ENCODE measurements at regions not wholly inside any gene's neighbourhood (a gene's known extent, or its start where the extent isn't known, plus 50 kb on each side); places are given as distances from the start of the nearest gene placed in this dataset.

GRCh38 chrX:147573266-147573665, 338.5 kb upstream of the FMR1 start:
- DNase-seq (ENCODE audit: low read depth): no peak
- TF ChIP-seq CTCF (IDR thresholded peaks at IDR 0.05; ENCODE audit: insufficient read depth, low read depth, low read length): no peak
- no peak overlapping the region for H3K4me3 ChIP-seq (ENCODE audit: low read depth, low read length)

- no peak overlapping the region for H3K4me3 ChIP-seq (ENCODE audit: low read depth, low read length)
- no peak for DNase-seq (ENCODE audit: low read depth)
- no peak for TF ChIP-seq CTCF (IDR thresholded peaks at IDR 0.05; ENCODE audit: insufficient read depth, low read depth, low read length)
Observed at GRCh38 chrX:147602176-147602696, 309.5 kb upstream of the FMR1 start.

GRCh38 chrX:147626605-147627004, 285.1 kb upstream of the FMR1 start:
- no peak overlapping the region for H3K4me3 ChIP-seq (ENCODE audit: low read depth, low read length)
- no peak for DNase-seq (ENCODE audit: low read depth)
- no peak for TF ChIP-seq CTCF (IDR thresholded peaks at IDR 0.05; ENCODE audit: insufficient read depth, low read depth, low read length)

- no peak overlapping the region for H3K4me3 ChIP-seq (ENCODE audit: low read depth, low read length)
- no peak for TF ChIP-seq CTCF (IDR thresholded peaks at IDR 0.05; ENCODE audit: insufficient read depth, low read depth, low read length)
- no peak for DNase-seq (ENCODE audit: low read depth)
Observed at GRCh38 chrX:147635186-147635585, 276.5 kb upstream of the FMR1 start.

- H3K4me3 ChIP-seq (ENCODE audit: low read depth, low read length): no peak overlapping the region
- no peak for DNase-seq (ENCODE audit: low read depth)
- TF ChIP-seq CTCF (IDR thresholded peaks at IDR 0.05; ENCODE audit: insufficient read depth, low read depth, low read length): no peak
Observed at GRCh38 chrX:147637190-147637589, 274.5 kb upstream of the FMR1 start.

GRCh38 chrX:147646949-147647723, 264.6 kb upstream of the FMR1 start:
- H3K4me3 ChIP-seq (ENCODE audit: low read depth, low read length): no peak overlapping the region
- no peak for TF ChIP-seq CTCF (IDR thresholded peaks at IDR 0.05; ENCODE audit: insufficient read depth, low read depth, low read length)
- no peak for DNase-seq (ENCODE audit: low read depth)

Data from fibroblast of villous mesenchyme (primary cell).